Natural killer cell (primary cell): ENCODE measurements at regions not wholly inside any gene's neighbourhood (a gene's known extent, or its start where the extent isn't known, plus 50 kb on each side); places are given as distances from the start of the nearest gene placed in this dataset.

Source experiments
- ATAC-seq, 3 donors: fragments of 150-1000 bp in 2 of 3; fragments of 200-7000 bp in 1 of 3; cut with Tn5 transposase; 1 replicate in 1 of 3; 2 replicates in 2 of 3; pipeline ENCODE4 v1.10.0; 2021; ENCODE audit warnings: mild to moderate bottlenecking in 2 of 3, moderate library complexity in 2 of 3
- DNase-seq, 2 donors: peaks; one replicate each; pipeline versions ENCODE4 v3.0.0 to v3.0.0-alpha.2; 2013 to 2021; ENCODE audit warnings: mixed read lengths in 1 of 2
- H3K27ac ChIP-seq: one replicate; pipeline ENCODE4 v1.5.1; 2013; ENCODE audit warnings: mild to moderate bottlenecking, low read length
- H3K27me3 ChIP-seq: one replicate; pipeline ENCODE4 v1.6.1; 2013; ENCODE audit warnings: low read length; ENCODE audit not compliant: control insufficient read depth, insufficient read depth
- H3K36me3 ChIP-seq: one replicate; pipeline ENCODE4 v1.6.1; 2013; ENCODE audit warnings: low read length; ENCODE audit not compliant: control insufficient read depth, insufficient read depth
- H3K4me1 ChIP-seq: one replicate; pipeline ENCODE4 v1.6.1; 2013; ENCODE audit warnings: low read length; ENCODE audit not compliant: control insufficient read depth, insufficient read depth
- H3K4me3 ChIP-seq: one replicate; pipeline ENCODE4 v1.5.1; 2013; ENCODE audit warnings: low read length
- H3K9me3 ChIP-seq: one replicate; pipeline ENCODE4 v1.6.1; 2013; ENCODE audit warnings: low read length; ENCODE audit not compliant: control insufficient read depth, insufficient read depth
- H3K27ac Mint-ChIP-seq, 2 donors: one replicate each; pipeline ENCODE4 v1.8.0; 2022; ENCODE audit warnings: mild to moderate bottlenecking in 2 of 2, mixed read lengths in 2 of 2, moderate library complexity in 1 of 2
- H3K27me3 Mint-ChIP-seq, 2 donors: one replicate each; pipeline ENCODE4 v1.8.0; 2022; ENCODE audit warnings: low read depth in 2 of 2, mixed read lengths in 2 of 2
- H3K36me3 Mint-ChIP-seq: one replicate; pipeline ENCODE4 v1.8.0; 2022; ENCODE audit warnings: mixed read lengths
- H3K4me1 Mint-ChIP-seq, 2 donors: one replicate each; pipeline ENCODE4 v1.8.0; 2022; ENCODE audit warnings: mixed read lengths in 2 of 2
- H3K4me3 Mint-ChIP-seq: one replicate; pipeline ENCODE4 v1.8.0; 2022; ENCODE audit warnings: mild to moderate bottlenecking, moderate library complexity, mixed read lengths
- H3K9me3 Mint-ChIP-seq, 2 donors: one replicate each; pipeline ENCODE4 v1.8.0; 2022; ENCODE audit warnings: mixed read lengths in 2 of 2
- WGBS: methylation state at CpG from one replicate; pipeline ENCODE4 v1.1.7; 2013; ENCODE audit warnings: missing lambda C conversion rate; ENCODE audit not compliant: insufficient coverage; 5-methylcytosine and 5-hydroxymethylcytosine counted together
- intact Hi-C: fragments of 100-400 bp; cut with micrococcal nuclease; formaldehyde crosslinking; loops from one replicate; pipeline ENCODE4 v1.14.2; 2022
- TF ChIP-seq, protein P1 (sequence below): fragments of 200-600 bp; IDR thresholded peaks from one replicate; pipeline ENCODE4 v1.8.0; 2022; ENCODE audit warnings: antibody characterized with exemption

GRCh38 chr1:204814166-204814884 is 56.3 kb upstream of the NFASC start:
- no peaks in the 10 kb centered on the region for H3K9me3 Mint-ChIP-seq
- H3K4me1 ChIP-seq = no peaks in the 10 kb centered on the region
- TF ChIP-seq, protein P1, sequence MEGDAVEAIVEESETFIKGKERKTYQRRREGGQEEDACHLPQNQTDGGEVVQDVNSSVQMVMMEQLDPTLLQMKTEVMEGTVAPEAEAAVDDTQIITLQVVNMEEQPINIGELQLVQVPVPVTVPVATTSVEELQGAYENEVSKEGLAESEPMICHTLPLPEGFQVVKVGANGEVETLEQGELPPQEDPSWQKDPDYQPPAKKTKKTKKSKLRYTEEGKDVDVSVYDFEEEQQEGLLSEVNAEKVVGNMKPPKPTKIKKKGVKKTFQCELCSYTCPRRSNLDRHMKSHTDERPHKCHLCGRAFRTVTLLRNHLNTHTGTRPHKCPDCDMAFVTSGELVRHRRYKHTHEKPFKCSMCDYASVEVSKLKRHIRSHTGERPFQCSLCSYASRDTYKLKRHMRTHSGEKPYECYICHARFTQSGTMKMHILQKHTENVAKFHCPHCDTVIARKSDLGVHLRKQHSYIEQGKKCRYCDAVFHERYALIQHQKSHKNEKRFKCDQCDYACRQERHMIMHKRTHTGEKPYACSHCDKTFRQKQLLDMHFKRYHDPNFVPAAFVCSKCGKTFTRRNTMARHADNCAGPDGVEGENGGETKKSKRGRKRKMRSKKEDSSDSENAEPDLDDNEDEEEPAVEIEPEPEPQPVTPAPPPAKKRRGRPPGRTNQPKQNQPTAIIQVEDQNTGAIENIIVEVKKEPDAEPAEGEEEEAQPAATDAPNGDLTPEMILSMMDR = no peak
- H3K36me3 Mint-ChIP-seq = no peaks in the 10 kb centered on the region
- H3K27ac ChIP-seq = no peak overlapping the region
- WGBS = 79% methylated on average over 6 of the region's 7 CpGs
- no peak overlapping the region for H3K4me3 ChIP-seq
- H3K9me3 ChIP-seq = no peaks in the 10 kb centered on the region
- no peaks in the 10 kb centered on the region for H3K4me1 Mint-ChIP-seq
- H3K27me3 Mint-ChIP-seq = peaks cover 18 to 31% of the 10 kb centered on the region in 2 donors
- no peak for ATAC-seq
- no peak overlapping the region for H3K4me3 Mint-ChIP-seq
- H3K27me3 ChIP-seq = no peaks in the 10 kb centered on the region
- no peak overlapping the region for H3K27ac Mint-ChIP-seq
- intact Hi-C loops = no loop called here
- no peak for DNase-seq
- H3K36me3 ChIP-seq = no peaks in the 10 kb centered on the region

- WGBS = 86% methylated on average over 5 of the region's 5 CpGs
- H3K4me1 ChIP-seq = no peaks in the 10 kb centered on the region
- TF ChIP-seq, protein P1 = no peak
- DNase-seq = no peak
- no peak overlapping the region for H3K27ac ChIP-seq
- no peaks in the 10 kb centered on the region for H3K9me3 ChIP-seq
- H3K9me3 Mint-ChIP-seq = no peaks in the 10 kb centered on the region
- no peaks in the 10 kb centered on the region for H3K36me3 ChIP-seq
- H3K27me3 ChIP-seq = no peaks in the 10 kb centered on the region
- peaks cover 17 to 37% of the 10 kb centered on the region in 2 donors for H3K27me3 Mint-ChIP-seq
- H3K36me3 Mint-ChIP-seq = no peaks in the 10 kb centered on the region
- H3K27ac Mint-ChIP-seq = no peak overlapping the region
- H3K4me3 ChIP-seq = no peak overlapping the region
- no peak for ATAC-seq
- H3K4me3 Mint-ChIP-seq = no peak overlapping the region
- intact Hi-C loops = no loop called here
- H3K4me1 Mint-ChIP-seq = no peaks in the 10 kb centered on the region
Observed at GRCh38 chr1:204817341-204817740, 53.3 kb upstream of the NFASC start.

DNA sequence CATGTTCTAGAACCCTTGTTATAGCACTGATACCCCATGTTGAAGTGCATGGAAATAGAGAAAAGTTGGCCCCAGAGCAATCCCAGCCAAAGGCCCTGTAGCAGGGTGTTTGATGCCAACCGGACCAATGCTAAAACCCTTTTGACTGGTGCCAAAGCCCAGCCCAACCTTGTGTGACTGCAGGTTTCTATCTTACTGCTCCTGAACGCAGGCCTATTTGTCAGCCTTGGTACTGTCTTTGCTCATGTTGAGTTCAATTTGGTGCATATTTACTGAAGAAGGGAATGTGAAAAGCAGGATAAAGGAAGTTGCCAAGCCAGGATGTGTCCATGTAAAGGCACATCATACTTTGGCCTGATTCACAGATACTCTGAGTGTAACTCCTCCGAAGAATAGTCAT is 51.7 kb upstream of the NFASC start:
- H3K4me3 ChIP-seq = no peak overlapping the region
- H3K27ac Mint-ChIP-seq = no peak overlapping the region
- H3K36me3 ChIP-seq = no peaks in the 10 kb centered on the region
- no peaks in the 10 kb centered on the region for H3K9me3 Mint-ChIP-seq
- no peak overlapping the region for H3K27ac ChIP-seq
- ATAC-seq (no peak), DNase-seq (no peak)
- no peaks in the 10 kb centered on the region for H3K9me3 ChIP-seq
- no peaks in the 10 kb centered on the region for H3K4me1 ChIP-seq
- TF ChIP-seq, protein P1 = no peak
- peaks cover 20 to 45% of the 10 kb centered on the region in 2 donors for H3K27me3 Mint-ChIP-seq
- no peaks in the 10 kb centered on the region for H3K4me1 Mint-ChIP-seq
- intact Hi-C loops = no loop called here
- H3K4me3 Mint-ChIP-seq = no peak overlapping the region
- WGBS = 89% methylated on average over 3 of the region's 3 CpGs
- no peaks in the 10 kb centered on the region for H3K27me3 ChIP-seq
- no peaks in the 10 kb centered on the region for H3K36me3 Mint-ChIP-seq

DNA sequence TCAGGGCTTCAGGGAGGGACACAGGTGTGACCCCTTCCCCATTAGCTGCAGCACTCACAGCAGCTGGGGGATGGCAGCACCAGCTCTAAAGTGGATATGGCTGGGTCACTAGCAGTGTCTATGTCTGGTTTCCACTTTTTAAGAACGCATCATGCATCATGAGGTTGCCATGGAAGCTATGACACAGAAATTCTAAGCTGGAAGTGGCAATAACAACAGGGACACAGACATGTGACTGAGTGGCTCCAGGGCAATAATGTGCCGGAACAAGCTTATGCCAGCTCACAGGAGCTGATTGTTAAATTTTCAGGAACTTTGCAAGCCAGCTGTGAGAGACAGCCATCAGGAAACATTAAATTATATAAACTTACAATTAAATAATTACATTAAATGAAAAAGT is 51.2 kb upstream of the NFASC start:
- Histone ChIP-seq H3K36me3 (no peaks in the 10 kb centered on the region), H3K4me1 (no peaks in the 10 kb centered on the region), H3K27me3 (no peaks in the 10 kb centered on the region), H3K4me3 (no peak overlapping the region), H3K9me3 (no peaks in the 10 kb centered on the region), H3K27ac (no peak overlapping the region)
- intact Hi-C loops = no loop called here
- H3K4me1 Mint-ChIP-seq = no peaks in the 10 kb centered on the region
- 38% methylated on average over 2 of the region's 2 CpGs for WGBS
- no peak overlapping the region for H3K27ac Mint-ChIP-seq
- DNase-seq = no peak
- no peak for ATAC-seq
- no peak overlapping the region for H3K4me3 Mint-ChIP-seq
- H3K27me3 Mint-ChIP-seq = peaks cover 17 to 40% of the 10 kb centered on the region in 2 donors
- H3K36me3 Mint-ChIP-seq = no peaks in the 10 kb centered on the region
- TF ChIP-seq, protein P1 = no peak
- H3K9me3 Mint-ChIP-seq = no peaks in the 10 kb centered on the region
